KBM-7 (cell line): ENCODE measurements at regions not wholly inside any gene's neighbourhood (a gene's known extent, or its start where the extent isn't known, plus 50 kb on each side); places are given as distances from the start of the nearest gene placed in this dataset.
"Not testable (repeated sequence)": the region's sequence is repeated elsewhere in the genome, so short reads cannot be mapped to it uniquely, and the experiment has no call there.

Experiments used
- DNase-seq: peaks from one replicate; pipeline ENCODE4 v3.0.0-alpha.2; 2015
- in situ Hi-C: fragments of 300-500 bp; cut with MboI; formaldehyde crosslinking; loops from 2 replicates; pipeline ENCODE4 v1.14.3; 2020; ENCODE audit warnings: low sequenced_read_pairs, low pct_unique_long_range_greater_than_20kb, mixed read lengths

DNA sequence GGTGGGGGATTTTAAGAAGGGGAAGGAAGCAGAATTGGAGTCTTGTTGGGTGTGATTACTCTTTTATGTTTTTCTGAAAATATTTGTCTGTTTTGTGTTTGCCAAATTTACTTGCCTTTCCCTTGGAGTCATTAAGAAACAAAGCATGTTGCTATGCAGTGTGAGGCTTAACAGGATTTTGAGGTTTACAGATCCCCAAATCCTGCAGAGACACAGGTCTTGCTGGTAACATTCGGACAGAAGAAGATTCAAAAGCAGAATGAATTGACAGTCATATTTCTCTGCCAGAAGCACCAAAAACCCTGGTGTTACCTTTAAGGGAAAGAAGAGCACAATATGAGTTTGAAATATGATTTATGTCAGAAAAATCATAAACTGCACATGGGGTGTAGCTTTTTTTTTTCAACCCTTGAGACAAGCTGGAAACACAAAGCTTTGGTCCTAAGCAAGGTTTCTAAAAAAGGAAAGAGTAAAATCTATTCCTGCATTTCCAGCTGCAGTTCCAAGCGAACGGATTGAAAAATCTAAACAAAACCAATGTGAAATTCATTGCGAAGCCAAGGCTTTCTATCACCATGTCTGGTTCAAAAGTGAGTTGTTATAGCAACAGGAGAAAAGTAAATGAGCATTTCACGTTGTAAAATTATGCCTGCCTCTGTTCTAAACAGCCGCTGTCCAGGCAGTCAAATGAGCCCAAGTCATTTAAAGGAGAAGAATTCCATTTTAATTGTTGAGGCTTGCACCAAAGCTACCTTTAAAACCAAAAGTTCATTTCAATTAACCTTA lies 358.9 kb upstream of the SASH1 start:
- DNase-seq, result no peak

DNA sequence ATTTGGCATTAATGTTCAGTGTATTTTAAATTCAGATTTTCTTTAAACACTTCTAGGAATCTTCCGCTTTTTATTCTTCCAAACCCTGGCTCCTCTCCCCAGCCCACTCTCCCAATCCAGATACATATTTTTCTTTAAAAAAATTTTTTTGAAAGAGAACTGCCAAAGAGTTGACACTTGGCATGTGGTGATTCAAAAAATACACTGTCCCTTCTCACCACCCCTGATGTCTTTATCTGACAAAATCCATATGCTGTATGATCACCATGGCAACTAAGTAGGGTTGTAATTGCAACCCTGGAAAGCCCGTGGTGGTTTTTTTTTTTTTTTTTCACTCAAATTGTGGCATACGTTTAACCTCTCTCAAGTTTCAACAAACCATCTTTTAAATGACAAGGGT lies 355.8 kb upstream of the SASH1 start:
- no peak for DNase-seq
- in situ Hi-C loops, result no loop called here

More for the DNA sequence above, 358.9 kb upstream of the SASH1 start:
- in situ Hi-C loops, result no loop called here

DNA sequence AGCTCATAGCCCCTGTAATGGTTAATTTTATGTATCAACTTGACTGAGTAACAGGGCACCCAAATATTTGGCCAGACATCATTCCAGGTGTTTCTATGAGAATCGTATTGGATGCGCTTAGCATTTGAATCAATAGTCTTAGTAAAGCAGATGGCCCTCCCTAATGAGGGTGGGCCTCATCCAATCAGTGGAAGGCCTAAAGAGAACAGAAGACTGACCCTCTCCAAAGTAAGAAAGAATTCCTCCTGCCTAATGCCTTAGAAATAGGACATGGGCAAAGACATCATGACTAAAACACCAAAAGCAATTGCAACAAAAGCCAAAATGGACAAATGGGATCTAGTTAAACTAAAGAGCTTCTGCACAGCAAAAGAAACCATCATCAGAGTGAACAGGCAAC lies 352.5 kb upstream of the SASH1 start:
- in situ Hi-C loops, result no loop called here
- DNase-seq, result no peak

- DNase-seq, result no peak
- in situ Hi-C loops, result no loop called here
These were observed 350.7 kb upstream of the SASH1 start for GRCh38 chr6:147991961-147992360.

DNA sequence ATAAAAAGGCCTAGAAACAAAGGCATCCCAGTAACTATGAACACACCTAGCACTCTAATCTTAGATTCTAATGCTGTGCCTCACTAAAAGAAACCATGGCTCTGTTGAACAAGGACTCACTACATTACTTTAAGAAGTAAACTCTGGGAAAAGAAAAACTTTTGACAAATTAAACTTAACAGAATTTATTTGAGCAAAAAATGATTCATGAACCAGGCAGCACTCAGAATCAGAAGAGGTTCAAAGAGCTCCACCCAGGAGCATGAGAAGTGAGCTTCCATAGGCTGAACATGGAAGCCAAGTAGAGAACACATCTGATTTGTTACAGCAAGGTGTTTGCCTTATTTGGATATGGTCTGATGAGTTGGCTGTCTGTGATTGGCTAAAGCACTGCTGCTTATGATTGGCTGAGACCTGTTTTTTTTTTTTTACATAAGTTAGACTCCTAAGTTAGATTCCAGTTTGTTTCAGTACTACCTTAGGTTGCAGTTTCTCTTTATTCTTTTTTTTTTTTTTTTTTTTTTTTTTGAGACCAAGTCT lies 343.6 kb upstream of the SASH1 start:
- no peak for DNase-seq
- in situ Hi-C loops, result no loop called here

GRCh38 chr6:148001844-148002642 lies 340.6 kb upstream of the SASH1 start:
- in situ Hi-C loops, result no loop called here
- DNase-seq, result no peak

GRCh38 chr6:148004651-148005050 lies 338.0 kb upstream of the SASH1 start:
- in situ Hi-C loops, result no loop called here
- no peak for DNase-seq

DNA sequence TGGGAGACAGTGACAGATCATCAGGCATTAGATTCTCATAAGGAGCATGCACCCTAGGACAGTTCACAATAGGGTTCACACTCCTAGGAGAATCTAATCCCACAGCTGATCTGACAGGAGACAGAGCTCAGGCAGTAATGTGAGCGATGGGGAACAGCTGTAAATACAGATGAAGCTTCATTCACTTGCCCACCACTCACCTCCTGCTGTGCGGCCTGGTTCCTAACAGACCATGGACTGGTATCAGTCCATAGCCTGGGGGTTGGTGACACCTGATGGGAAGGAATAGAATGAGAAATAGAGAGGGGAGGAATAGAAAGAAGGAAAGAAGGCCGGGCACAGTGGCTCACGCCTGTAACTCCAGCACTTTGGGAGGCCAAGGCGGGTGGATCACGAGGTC lies 336.8 kb upstream of the SASH1 start:
- in situ Hi-C loops, result no loop called here

DNA sequence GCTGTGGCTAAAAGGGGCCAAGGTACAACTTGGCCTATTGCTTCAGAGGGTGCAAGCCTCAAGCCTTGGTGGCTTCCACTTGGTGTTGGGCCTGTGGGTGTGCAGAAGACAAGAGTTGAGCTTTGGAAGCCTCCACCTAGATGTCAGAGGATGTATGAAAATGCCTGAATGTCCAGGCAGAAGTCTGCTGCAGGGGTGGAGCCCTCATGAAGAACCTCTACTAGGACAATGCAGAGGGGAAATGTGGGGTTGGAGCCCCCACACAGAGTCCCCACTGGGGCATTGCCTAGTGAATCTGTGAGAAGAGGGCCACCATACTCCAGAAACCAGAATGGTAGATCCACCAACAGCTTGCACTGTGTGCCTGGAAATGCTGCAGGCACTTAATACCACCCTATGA lies 332.1 kb upstream of the SASH1 start:
- DNase-seq, in situ Hi-C loops: not testable (repeated sequence)

More for the DNA sequence above, 336.8 kb upstream of the SASH1 start:
- DNase-seq, result no peak

- in situ Hi-C loops, result no loop called here
- DNase-seq, result no peak
These were observed 326.6 kb upstream of the SASH1 start for GRCh38 chr6:148016013-148016412.

DNA sequence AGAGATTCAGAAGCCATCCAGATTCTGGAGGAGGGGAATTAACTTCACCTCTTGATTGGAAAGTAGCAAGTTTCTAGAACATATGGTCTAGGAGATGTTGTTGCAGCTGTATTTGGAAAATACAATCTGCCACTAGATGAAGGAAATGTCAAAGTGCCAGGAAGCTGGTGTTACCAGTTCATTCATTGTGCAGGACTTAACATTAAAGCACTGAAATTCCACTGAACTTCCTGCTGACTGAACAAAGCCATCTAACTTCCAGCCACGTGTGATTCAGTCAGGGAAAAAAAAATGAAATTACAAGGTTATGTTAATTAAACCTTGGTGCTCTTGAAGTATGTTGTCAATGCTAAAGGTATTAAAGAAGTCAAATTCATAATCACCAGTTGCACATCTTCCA lies 321.5 kb upstream of the SASH1 start:
- in situ Hi-C loops, result no loop called here
- no peak for DNase-seq

GRCh38 chr6:148021699-148022098 lies 320.9 kb upstream of the SASH1 start:
- in situ Hi-C loops, result no loop called here
- DNase-seq, result peak; percentile 15

GRCh38 chr6:148022279-148022678 lies 320.4 kb upstream of the SASH1 start:
- DNase-seq, in situ Hi-C loops: not testable (repeated sequence)

- in situ Hi-C loops, result no loop called here
- DNase-seq, result no peak
These were observed 315.4 kb upstream of the SASH1 start for GRCh38 chr6:148027201-148027600.

DNA sequence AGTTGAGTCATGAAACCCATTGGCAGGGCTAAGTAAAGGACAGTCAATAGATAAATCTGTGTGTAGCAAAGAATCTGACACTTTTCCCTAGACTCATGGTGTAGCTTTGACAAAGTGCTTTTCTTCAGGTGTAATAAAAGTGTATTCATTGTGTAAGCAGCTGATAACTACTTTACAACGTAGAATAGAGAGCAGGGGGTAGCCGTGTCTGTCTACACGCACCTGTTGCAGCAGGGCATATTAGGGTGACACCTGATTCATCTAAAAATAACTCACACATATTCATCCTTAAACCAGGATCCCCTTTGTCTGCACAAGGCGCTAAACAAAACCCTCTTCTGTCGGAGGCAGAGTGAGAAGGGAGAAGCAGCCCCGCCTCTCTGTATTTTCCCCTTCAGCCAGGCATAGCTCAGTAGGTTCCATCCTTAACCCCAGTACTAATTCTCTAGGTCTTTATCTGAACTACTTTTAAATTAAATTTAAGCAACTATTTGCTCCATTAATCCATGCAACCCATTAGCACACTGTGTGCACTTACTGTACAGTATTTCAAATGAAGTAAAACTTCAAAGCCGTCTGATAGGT lies 306.7 kb upstream of the SASH1 start:
- DNase-seq, result no peak
- in situ Hi-C loops, result no loop called here

DNA sequence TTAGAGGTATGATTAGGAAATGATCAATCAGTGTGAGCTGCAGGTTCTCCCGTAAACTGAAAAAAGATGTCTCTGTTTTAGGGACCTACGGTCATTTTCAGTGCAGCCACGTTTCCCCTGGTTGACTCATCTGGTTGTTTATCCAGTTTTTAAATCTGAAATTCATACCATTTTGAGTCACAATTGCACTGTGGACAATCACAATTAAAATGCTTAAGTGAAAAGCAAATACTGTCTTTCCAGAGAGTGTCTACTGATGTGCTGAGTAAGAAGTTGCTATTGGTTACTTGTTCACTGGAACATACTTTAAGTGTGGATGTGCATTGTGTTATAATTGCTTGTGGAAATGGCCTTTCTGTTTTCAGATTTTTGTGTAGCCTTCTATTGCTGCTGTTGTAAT lies 305.1 kb upstream of the SASH1 start:
- in situ Hi-C loops, result no loop called here
- no peak for DNase-seq

- in situ Hi-C loops, result no loop called here
- DNase-seq, result no peak
These were observed 301.1 kb upstream of the SASH1 start for GRCh38 chr6:148041546-148041945.

DNA sequence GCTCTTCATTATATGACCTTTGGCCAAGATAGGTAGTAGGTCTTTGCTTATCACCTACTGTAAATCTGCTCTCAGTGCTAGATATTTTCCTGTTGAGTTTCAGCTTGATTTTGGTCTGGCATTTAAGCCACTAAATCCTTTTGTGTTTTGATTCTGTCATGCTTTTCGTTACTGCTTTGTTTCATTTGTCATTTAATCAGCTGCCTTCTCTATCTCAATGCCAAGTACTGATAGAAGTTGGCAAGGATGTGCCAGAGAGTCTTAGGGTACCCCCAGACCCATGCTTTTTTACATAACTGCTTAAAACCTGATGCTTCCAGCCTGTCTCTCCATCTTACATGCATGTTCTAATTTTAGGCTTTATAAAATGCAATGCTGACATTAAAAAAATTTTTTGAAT lies 300.1 kb upstream of the SASH1 start:
- no peak for DNase-seq
- in situ Hi-C loops, result no loop called here

DNA sequence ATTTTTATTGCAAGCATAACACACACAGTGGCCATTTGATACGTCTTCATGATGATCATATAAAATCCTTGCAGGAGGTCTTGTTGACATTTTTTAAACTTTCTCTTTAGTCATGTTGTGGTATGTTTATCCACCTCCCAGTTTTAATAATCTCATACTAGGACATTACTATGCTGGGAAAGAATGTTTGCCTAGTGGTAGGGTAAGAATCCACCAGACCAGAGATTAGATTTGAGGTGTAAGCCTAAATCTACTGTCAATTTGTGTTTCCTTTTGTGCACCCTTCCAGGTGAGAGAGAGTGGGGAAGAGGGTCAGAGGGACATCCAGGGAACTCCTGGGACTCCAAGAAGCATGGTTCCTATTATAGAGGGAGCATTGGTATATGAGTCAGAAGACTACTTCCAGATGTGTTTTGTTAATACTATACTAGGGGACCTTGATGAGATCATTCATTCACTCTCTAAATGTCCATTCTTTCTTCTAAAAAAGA lies 298.3 kb upstream of the SASH1 start:
- in situ Hi-C loops, result no loop called here

GRCh38 chr6:148044921-148045320 lies 297.7 kb upstream of the SASH1 start:
- no peak for DNase-seq
- in situ Hi-C loops, result no loop called here

More for the DNA sequence above, 298.3 kb upstream of the SASH1 start:
- DNase-seq, result no peak
